GM18511 (cell line): ENCODE measurements at regions not wholly inside any gene's neighbourhood (a gene's known extent, or its start where the extent isn't known, plus 50 kb on each side); places are given as distances from the start of the nearest gene placed in this dataset.
A peak's percentile ranks its signal among the peaks of the same experiment; 100 is the strongest.

Source experiments
- ATAC-seq: cut with Tn5 transposase; IDR thresholded peaks from one replicate; pipeline ENCODE4 v1.9.1; 2021; ENCODE audit warnings: mild to moderate bottlenecking, moderate library complexity; ENCODE audit not compliant: unreplicated experiment

DNA sequence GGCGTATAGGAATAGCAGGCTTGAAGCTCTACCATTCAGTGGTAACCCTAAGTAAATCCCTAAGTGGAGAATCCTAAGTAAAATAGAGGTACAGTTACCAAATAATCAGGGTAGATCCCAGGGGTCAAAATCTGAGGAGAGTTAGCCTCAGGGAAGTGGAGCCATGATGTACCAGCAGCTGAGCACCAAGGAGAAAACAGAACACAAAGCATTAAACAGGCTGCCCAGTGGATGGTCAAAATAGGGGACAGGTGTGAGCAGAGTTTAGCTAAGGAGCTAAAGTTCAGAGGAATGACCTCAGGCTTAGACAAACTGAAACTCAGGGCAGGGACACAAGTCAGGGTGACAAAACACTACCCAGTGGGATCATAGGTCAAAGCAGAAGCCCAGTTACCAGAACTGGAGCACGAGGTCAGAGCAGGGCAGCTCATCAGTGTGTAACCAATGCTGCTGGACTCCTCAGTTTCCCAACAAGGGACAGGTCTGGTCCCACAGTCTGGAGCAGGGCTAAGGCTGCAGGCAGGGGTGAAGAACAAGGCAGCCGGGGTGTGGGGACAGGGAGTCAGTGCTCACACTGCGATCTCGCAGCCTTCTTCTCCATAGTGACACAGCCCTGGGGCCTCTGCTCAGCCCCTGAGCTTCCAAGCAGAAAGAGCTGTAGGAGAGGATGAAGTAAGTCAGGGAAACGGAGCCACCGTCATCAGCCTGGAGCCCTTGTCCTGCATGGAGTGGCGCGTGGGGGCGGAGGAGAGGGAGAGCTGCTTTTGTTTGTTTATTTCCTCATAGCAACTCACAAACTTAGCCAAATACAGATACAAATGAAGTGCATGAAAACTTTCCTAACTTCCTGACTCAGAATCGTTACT lies 264.0 kb downstream of the MREG start:
- ATAC-seq, result no peak

DNA sequence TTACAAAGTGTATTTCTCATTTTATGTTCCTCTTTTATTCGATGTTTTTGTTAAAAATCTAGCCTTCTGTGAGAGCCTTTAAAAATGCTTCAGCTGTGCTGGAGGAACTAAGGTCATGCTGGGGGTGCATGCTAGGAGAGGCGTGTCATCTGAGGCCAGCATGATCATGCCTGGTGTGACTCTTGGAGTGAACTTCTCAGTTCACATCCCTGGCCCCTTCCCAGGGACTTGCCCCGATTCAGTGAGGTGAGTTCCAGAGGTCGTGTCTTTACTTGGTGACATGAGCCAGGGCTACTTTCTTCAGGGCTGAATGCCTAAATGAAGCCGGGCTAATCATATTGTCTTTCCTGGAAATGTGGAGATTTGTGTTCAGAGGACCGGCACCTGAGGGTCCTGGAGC lies 264.9 kb downstream of the MREG start:
- no peak for ATAC-seq

DNA sequence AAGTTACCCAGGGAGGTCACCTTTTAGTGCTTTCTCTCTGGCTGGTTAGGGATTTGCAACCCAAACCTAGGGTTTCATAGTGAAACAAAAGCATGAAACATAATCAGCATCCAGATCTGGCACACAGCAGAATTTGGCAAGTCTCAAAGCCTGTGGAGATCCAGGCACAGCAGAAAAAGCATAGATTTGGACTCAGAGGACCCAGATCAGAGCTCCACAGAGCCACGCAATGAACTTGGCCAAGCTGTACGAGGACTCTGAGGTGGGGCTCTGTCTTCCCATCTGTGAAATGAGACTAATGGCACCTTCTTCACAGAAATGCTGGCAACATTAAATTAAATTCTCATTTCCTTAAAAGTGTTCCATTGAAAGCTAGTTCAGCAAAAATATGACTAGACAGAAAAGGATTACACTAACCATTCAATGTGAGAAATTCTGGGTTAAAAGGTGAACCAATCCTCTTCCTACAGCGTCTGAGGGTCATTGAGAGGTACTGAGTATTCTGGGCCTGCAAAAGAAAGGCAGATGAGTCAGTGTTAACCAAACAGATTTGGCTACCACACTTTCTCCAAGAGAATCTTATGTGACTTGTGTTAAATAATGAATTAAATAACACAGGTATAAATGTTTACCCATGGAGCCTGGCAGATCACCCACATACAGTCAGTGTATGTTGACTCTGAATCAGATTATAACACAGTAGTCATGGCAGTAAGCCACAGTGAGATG lies 266.3 kb downstream of the MREG start:
- ATAC-seq, result no peak

DNA sequence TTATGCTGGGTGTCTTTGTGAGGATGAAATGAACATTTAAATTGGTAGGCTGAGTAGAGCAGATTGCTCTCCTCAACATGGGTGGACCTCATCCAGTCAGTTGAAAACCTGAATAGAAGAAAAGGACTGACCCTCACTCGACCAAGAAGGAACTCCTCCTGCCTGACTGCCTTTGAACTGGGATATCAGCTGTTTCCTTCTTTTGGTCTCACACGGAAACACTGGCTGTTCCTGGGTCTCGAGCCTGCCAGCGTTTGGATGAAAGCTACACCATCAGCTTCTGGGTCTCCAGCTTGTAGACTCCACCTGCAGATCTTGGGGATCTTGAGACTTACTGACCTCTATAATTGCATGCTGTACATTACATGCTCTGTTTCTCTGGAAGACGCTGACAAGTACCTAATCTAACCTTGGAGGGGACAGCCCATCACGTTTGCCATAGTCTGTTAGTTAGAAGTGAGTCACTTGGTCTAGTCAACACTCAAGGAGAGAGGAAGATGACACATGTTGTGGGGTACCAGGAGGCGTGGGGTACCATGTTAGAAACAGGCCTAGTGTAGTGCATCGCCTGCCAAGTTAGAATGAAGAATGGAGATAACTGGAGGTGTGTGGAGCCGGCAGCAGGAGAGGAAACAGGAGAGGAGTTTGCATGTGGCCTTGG lies 267.0 kb downstream of the MREG start:
- ATAC-seq, result no peak

DNA sequence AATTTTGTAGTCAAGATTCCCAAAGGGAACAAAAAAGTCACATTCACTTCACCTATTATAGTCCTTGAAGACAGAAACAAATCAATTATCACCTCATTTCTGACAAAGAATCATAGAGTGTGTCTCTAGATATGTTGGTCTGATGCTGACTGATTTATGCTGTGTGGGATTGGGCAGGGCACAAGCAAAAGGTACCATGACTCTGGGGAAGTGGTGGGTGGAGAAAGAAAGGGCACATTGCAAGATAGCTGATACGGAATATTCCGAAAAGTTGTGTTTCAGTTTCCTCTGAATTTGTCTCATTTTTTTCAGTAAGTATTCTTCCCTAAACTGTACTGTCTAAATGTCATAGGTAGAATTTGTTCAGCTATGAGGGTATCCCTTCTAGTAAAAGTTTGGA lies 268.0 kb downstream of the MREG start:
- no peak for ATAC-seq

DNA sequence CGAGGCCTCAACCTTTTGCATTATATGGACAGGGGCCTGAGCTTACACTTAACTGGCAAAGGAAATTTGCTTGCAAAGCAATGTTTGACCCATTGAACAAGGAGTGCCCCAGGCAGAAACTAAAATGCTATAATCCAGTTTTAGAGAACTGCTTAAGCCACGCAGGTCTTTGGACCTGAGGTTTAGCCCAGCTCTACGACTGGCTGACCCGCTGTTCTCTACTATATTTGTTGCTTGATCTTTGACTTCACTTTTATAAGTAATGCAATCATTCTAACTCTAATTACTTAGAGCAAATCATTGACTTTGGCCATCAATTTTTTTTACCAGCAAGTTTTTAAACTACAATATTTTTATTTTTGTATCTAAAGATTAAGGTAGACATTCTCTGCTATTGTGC lies 268.8 kb downstream of the MREG start:
- no peak for ATAC-seq

DNA sequence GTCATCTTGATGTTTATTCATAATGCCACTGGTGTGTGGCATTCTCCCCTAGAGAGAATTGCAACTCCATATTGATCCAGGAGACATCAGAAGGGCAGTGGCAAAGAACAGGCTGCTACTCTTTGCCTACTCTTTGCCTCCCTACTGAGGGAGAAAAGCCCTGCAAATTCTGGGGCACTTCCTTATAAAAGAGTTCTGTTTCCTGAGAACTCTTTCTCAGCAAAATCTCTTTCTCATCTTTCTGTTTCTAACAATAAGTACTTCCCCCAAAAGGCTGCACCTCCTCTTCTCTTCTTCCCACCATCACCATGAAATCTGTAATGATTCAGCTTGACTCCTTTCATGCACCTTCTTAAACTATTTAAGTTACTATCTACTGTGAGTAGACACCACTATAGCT lies 270.3 kb downstream of the MREG start:
- ATAC-seq, result no peak

DNA sequence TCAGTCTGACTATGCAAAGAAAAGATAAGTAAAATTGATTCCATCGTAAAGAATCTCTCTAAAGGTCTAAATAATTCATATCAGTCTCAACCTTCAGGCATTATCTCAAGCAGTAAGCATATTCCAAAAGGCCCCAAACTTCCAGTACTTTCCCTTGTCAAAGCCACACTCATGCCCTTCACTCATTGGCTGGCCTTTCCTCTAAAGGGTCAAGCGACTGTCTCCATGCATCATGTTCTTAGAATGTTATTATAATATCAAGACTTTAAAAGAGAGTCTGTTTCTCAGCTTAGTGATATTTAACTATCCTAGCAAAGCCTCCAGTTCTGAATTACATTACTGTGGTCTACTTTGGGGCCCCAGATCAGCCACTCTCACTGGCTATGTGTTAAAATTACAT lies 271.3 kb downstream of the MREG start:
- no peak for ATAC-seq

DNA sequence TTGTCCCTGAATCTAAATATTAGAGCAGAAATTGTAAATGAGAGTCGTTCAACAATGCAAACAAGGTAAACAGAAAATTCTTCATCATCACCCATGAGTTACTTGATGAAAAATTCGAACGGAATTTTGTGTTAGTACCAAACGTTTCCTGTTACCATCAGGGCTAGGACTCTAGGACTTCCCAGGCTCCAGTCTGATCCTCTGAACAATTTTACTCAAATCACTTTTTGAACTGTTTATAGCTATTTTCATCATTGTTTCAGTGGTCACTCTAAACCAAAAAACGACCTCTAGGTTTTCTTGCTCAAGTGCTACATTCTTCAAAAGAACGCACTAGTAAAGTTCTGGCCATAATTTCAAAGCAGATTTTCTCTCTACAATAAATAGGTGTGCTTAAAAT lies 273.3 kb downstream of the MREG start:
- ATAC-seq, result no peak

DNA sequence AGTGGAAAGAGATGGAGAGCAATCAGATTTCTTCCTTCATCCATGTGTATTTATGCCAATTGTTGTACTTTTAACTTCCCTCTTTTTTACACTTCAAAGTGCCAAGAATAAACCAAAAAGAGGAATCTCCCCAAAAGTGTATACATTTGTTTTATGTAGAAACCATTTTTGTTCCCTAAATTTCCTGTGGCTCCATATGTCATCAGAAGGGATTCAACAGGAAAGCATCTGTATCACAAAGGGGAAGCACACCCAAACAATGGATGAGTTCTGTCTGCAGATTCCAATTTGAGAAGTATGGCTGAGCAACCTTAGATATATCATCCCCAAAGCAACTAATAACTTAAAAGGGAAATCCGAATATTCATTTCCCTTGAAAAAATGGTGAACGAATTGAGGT lies 275.0 kb downstream of the MREG start:
- ATAC-seq, result no peak

DNA sequence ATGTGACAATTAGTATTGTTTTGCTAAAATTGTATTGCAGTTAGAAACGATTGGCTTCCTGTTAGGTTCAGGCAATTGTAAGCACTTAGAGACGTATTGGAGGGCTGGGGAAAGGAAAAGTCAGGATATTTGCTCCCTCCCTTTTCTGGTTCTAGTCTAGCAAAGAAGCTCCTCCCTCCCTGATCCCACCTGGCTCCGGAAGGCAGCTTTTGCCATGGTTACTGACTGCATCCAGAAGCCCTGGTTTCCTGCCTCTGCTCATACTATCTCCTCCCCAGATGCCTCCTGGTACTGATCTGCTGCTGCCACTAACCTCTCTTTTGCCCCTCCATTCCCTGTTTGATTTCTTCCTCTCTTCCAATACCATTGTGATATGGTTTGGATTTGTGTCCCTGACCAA lies 275.9 kb downstream of the MREG start:
- no peak for ATAC-seq

DNA sequence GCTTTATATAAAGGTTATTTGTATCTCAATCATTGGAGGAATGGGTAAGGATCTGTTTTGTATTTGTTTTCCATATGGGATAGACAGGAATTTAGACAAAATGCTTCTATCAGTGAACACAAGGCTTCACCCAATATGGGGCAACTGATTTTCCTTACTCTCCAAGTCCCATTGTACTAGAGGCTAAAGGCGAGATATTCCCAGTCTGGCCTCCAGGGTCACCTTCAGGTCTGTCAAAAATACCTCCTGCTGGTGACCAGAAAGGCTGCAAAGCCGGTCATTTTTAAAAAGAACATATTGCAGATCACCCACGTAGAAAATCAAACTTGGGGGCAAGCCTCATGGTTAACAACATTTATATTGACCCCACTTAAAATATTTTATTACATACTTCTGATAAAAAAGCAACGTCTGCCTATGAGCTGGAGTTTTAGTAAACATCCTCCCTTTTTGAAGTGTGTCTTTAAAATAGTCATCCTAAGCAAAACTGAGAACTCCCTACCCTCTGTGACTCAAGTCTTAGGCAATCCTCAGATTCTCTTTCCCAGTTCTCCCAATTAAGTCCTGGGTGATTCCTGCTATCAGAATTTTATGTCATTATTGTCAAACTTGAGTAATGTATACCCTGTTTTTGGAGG lies 276.6 kb downstream of the MREG start:
- no peak for ATAC-seq

DNA sequence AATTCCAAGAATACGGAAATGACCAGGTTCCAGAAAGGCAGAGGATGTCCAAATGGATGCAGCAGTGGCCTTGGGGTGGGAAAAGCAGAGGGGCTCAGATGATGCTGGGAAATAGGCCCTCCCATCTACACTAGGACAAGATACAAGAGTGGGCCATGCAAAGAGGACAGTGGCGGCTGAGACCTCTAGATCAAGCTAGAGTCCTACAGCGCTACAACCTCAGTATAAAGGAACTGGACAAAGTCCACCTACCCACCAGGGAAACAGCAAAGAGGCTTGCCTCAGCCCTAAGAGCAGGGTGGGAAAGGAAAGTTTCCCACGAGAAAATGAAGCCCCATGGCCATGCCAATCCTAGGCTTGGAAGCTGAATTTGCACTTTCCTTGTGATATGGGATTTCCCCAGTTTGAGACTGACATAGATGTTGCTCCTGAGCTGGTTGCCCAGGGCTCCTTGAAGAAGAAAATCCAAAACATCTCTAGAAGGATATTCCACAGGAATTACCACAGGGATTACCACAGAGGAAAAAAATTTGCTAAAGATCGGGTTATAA lies 282.2 kb downstream of the MREG start:
- no peak for ATAC-seq

DNA sequence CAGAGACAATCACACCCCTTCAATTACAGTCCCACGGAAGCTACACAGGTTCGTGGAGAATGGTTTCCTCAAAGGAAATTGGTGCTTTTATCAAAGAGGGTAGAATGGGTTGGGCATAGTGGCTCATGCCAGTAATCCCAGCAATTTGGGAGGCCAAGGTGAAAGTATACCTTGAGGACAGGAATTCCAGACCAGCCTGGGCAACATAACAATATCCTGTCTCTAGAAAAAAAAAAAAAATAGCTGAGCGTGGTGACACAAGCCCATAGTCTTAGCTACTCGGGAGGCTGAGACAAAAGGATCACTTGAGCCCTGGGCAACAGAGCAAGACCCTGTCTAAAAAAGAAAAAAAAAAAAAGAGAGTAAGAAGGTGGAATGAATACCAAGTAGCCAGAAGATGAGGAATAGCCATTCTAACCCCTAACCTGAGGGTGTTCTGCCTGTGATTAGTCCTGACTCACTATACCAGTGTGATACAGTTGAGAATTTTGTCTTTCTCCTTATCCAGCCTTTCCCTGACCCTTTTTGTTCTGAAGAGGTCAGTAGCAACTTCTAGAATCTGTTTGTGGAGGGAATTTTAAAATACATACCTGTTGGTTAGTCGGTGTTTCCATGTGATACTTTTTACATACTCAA lies 283.2 kb downstream of the MREG start:
- ATAC-seq, result no peak

DNA sequence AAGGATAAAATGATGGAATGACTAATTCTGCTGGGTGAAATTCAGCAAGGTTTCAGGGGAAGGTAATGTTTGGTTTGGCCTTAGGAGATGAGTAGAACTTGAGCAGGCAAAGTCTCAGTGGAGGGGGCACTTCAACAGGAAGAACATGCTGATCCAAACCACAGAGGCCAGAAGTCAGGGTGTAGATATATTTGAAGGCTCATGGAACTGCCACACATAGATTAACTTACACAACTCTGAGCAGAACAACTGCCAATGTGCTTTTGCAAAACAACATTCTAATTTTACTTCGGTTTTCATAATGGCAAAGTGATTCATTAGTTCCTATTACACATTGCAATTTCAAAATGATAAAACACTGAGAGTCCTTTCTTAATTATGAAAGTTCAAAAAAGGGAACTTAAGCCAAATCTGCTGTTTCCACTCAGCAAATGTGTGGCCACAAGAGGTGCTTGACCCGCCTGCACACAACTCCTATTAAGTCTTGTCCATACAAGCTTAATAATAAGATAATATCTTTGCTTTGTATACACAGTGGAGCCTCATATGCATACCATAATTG lies 284.8 kb downstream of the MREG start:
- peak; percentile 88 for ATAC-seq

DNA sequence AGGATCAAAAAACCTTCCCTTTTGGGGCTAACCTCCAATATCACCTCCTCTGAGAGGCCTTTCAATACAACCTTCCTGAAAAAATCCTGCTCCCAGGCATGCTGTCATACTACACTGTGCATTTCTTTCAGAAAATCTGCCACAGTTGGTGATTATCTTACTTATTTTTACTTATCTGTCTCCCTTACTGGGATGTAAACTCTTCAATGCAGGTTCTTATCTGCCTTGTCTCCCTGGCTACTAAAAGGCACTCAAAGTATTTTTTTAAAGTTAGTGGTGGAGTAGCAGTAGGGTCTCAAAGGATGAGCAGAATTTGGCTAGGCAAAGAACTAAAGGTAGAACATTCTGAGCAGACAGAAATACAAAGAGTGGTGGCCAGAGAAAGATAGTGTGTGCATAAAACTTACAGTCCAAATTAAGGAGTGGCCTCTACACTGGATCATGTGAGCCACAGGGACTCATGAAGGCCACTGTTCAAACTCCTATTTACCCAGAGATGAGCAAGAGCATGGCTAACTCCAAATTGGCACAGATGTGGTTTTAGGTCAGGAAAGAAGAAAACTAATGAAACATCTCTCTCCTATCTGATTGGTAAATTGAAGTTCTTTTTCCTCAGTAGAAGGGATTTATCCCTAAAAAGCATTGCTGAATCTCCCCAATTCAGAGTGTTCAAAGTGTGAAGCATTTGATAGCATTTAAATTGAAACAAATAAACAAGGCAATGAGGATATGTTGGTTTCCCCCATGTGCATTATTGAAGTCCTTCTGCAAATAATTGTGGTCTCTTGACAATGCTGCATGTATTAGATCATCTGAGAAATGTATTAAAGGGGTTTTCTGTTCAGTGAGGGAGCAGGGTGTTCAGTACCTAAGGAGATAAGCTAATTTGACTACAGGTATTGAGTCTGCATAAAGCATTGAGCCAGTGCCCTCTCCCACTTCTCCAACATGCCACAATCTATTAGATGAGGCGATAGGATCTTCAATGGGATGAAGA lies 285.5 kb downstream of the MREG start:
- ATAC-seq, result peak; percentile 39

DNA sequence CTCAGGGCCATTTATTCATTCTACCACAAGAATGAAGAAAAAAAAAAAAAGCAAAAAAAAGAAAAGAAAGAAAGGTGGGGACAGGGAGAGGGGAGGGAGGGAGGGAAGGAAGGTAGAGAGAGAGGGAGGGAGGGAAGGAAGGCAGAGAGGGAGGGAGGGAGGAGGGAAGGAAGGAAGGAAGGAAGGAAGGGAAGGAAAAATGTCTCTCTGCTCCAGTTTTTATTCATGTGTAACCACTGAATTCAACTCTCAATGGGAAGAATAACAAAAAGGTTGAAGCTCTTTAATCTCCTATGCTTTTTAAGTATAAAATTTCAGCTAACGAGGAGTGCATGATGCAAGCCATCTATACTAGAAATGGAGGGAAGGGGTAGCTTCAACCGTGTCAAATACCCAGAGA lies 287.3 kb downstream of the MREG start:
- ATAC-seq, result no peak

DNA sequence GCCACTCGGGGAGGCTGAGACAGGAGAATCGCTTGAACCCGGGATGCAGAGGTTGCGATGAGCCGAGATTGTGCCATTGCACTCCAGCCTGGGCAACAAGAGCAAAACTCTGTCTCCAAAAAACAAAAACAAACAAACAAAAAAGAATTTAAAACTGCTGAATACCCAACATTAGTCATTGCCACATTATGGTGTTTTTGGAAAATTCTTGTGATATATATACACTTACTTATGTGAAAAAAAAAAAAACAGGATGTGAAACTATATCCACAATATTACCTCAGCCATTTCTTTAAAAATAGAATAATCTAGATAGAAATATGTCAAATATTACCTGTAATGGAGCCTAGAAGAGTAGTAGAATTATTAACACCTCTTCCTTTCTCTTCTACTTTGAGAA lies 288.3 kb upstream of the FN1 start:
- ATAC-seq, result no peak

DNA sequence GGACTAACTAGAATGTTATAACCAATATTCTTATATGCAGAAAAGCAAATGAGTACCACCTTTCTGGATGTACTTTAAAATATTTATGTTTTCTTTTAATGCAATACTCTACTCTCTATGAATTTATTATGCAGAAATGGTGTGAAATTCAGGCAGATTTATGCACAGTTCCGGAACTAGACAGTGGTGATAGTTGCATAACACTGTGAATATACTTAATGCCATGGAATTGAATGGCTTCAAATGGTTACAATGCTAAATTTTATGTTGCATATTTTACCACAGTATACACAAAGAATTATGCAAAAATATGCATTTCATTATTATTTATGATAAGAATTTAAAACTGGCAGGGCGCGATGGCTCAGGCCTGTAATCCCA lies 287.8 kb upstream of the FN1 start:
- no peak for ATAC-seq
